Astrocyte of the spinal cord (primary cell): ENCODE measurements at regions not wholly inside any gene's neighbourhood (a gene's known extent, or its start where the extent isn't known, plus 50 kb on each side); places are given as distances from the start of the nearest gene placed in this dataset.

Experiments used
- DNase-seq: peaks from one replicate; pipeline ENCODE4 v3.0.0; 2011; ENCODE audit warnings: low read depth, low spot score
- H3K4me3 ChIP-seq: 2 replicates; pipeline ENCODE4 v1.5.1; 2011; ENCODE audit warnings: low read depth, mild to moderate bottlenecking, low read length, moderate library complexity
- CTCF ChIP-seq: IDR thresholded peaks from 2 replicates; pipeline ENCODE4 v1.5.1; 2012; ENCODE audit warnings: low read depth, mild to moderate bottlenecking, low read length, inconsistent platforms
- in situ Hi-C: cut with HindIII; loops from 2 replicates; pipeline ENCODE4 v1.10.0; 2017; ENCODE audit warnings: low sequenced_read_pairs

- no peak for TF ChIP-seq CTCF
- no peak for DNase-seq
- H3K4me3 ChIP-seq: no peak overlapping the region
- in situ Hi-C loops: no loop called here
These were observed 71.4 kb downstream of the ADRB2 start for GRCh38 chr5:148897842-148898241.

GRCh38 chr5:148898413-148899075 is 72.1 kb downstream of the ADRB2 start:
- no peak for TF ChIP-seq CTCF
- DNase-seq: no peak
- in situ Hi-C loops: no loop called here
- H3K4me3 ChIP-seq: no peak overlapping the region

- in situ Hi-C loops: no loop called here
- no peak for TF ChIP-seq CTCF
These were observed 73.6 kb downstream of the ADRB2 start for GRCh38 chr5:148899993-148900392.

GRCh38 chr5:148902478-148902877 is 76.1 kb downstream of the ADRB2 start:
- in situ Hi-C loops: no loop called here
- no peak for TF ChIP-seq CTCF
- DNase-seq: no peak
- H3K4me3 ChIP-seq: no peak overlapping the region

More at GRCh38 chr5:148899993-148900392, 73.6 kb downstream of the ADRB2 start:
- H3K4me3 ChIP-seq: no peak overlapping the region
- DNase-seq: no peak

- H3K4me3 ChIP-seq: no peak overlapping the region
- no peak for DNase-seq
- in situ Hi-C loops: no loop called here
- TF ChIP-seq CTCF: no peak
These were observed 77.2 kb downstream of the ADRB2 start for GRCh38 chr5:148903587-148903986.

- no peak for TF ChIP-seq CTCF
- in situ Hi-C loops: no loop called here
- no peak overlapping the region for H3K4me3 ChIP-seq
- no peak for DNase-seq
These were observed 78.0 kb downstream of the ADRB2 start for GRCh38 chr5:148904440-148904839.
